ENCODE measurements at regions not wholly inside any gene's neighbourhood (a gene's known extent, or its start where the extent isn't known, plus 50 kb on each side); places are given as distances from the start of the nearest gene placed in this dataset.

DNA sequence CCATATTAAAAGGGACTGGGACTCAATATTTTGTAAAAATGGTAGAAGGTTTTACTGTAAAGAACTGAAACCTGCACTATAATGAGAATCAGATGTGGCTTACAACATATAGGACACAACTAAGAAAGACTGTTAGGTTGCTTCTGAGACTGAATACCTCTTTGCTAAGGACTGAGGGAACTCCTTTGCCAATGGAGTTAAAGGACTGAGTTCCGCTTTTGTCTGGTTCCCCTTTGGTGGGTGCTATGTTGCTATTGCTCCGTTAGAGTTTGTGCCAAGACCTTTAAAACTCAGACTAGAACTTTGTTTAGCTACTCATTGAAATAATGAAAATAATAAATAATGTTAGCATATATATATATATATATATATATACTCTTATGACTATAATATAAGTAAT, 147.8 kb upstream of the KCNMB2 start:
- DNase-seq (ENCODE audit: low spot score), result no peak

DNA sequence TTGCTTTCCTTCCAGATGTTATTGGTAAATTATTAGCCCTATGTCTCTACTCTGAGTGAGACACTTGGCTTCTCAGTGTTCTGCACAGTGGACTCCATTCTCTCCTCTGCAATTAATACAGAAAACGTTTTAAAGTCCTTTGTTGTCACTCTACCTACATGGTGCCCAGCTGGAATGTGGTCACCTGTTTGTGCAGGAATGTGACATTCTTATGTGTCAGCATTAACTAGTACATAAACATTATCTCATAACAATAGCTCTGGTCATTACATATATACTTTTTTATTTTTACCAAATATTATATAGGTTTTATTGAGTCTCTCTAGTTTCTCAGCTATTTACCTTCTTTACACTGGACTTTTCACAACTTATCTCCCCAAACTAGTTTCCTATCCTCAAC, 147.0 kb upstream of the KCNMB2 start:
- DNase-seq (ENCODE audit: low spot score), result no peak

DNA sequence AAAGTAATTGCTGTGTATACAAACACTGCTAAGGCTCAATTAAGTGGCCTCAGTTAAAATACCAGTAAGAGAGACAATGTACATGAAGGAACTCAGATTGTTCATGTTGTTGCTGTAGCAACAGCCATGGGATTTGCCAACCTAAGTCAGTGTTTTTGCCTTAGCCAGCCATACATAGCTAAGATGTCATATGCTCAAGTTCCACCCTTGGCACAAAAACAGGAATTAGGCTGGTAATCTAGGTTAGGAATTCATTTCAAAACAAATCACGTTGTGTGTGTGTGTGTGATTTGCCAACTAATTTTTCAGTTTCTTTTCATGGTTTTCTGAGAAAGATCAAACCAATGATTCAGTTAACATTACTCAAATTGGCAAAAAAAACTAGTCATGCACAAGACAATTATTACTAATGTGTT, 143.7 kb upstream of the KCNMB2 start:
- DNase-seq (ENCODE audit: low spot score), result no peak

DNA sequence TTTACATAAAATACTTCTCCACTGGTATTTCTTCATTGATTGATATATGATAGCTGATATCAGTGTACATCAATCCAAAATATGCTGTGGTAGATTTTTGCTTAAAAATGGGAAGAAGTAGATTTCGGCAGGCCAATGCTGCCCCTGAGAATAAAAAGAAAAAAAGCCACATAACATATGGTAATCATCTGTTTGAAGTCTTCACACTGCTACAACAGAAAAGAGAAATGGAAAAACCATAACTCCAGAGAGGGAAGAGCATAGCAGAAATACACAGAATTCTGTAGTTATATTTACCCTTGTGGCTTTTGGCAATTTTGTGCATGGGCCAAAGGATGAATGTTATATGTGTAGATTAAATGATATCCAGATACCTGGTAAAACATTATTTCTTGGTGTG, 143.1 kb upstream of the KCNMB2 start:
- no peak for DNase-seq (ENCODE audit: low spot score)

DNA sequence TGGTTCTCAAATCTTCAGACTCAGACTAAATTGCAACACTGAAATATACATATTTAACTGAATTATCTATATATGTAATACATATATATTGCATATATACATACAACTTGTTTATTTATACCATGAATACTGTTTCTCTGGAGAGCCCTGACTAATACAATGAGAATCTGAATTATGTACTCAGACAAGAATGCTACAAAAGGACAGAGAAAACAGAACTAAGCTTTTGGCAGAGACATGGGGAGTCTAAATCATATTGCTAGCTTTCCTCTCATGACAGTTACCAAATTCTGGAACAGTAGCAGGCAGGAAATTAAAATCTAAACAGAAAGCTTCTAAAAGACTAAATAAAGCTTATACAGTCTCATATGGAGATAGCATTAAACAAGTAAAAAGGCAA, 142.4 kb upstream of the KCNMB2 start:
- DNase-seq (ENCODE audit: low spot score), result no peak

DNA sequence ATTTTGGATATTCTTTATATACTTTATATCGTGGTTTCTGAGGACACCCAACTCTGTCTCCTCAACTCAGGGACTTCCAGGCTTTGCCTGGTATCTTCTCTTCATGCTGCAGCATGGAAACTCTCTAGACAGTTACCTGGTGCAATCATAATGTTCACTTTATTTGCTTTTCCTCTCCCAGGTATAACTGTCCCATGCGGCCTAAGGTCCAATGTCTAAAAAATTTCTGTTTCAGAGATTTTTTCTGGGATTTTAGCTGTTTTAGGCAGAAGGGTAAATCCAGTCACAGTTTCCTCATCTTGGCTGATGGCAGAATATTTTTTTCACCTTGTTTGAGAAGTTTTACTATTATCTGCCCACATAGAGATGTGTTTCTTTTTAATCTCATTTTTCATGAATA, 139.9 kb upstream of the KCNMB2 start:
- DNase-seq (ENCODE audit: low spot score), result no peak

DNA sequence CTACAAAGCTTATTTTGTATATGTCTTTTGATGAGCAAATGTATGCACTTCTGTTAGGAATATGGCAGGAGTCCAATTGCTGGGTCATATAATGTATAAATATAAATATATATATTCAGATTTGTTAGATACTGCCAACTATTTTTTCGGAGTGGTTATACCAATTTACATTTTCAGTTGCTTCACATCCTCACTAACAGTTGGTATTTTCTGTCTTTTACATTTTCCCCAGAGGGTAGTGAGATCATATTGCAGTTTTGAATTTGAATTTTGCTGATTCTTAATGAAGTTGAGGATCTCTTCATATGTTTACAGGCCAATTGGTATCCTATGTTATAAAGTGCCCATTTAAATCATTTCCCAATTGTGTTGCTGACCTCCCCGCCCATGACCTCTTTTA, 139.0 kb upstream of the KCNMB2 start:
- DNase-seq (ENCODE audit: low spot score), result no peak

DNA sequence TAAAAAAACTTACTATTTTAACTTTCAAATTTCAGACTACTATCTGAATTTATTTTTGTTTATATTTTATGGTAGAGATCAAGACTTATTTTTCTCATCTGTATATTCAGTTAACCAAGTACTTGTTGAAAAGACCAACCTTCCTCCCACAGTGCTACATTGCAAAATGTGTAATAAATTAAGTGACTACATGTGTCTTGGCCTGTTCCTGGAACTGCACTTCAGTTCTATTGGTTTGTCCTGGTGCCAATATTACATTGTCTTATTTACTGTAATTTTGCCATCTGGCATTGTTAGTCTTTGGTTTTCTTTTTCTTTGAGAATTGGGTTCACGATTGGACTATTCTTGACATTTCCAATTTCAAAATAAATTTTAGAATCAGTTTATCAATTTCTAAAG, 138.4 kb upstream of the KCNMB2 start:
- DNase-seq (ENCODE audit: low spot score), result no peak

DNA sequence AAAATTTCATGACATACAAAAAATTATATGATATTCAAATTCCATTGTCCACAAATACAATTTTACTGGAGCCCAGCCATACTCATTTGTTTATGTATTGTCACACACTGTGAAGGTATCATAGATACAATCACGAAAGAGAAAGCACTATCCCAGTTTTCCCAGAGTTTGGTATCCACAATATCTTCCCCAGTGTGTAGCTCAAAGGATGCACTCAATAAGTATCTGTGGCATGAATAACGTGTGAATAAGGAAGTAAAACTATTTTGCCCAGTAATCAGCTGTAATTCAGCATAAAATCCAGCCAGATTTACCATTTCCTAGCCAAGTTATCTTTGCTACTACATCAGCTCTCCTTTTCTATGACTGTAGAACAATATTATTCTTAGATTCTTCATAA, 131.3 kb upstream of the KCNMB2 start:
- no peak for DNase-seq (ENCODE audit: low spot score)

DNA sequence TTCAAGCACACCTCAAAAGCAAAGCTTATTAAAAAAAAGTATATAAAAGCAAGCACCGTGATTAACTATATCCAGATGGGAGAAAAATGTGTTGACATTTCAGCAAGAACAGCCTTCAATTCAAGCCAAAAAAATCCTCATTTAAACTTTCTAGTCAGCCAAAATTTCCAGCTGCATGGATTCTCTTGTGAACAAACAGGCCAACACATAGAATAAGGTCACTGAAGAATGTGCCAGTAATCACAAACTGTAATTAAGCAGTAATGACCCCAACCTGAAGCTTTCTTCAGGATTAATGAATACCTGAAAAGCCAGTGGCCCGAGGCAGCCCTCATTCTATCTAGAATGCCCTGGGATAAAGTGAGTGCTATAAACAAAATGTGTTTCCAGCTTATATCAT, 130.7 kb upstream of the KCNMB2 start:
- DNase-seq (ENCODE audit: low spot score), result no peak

DNA sequence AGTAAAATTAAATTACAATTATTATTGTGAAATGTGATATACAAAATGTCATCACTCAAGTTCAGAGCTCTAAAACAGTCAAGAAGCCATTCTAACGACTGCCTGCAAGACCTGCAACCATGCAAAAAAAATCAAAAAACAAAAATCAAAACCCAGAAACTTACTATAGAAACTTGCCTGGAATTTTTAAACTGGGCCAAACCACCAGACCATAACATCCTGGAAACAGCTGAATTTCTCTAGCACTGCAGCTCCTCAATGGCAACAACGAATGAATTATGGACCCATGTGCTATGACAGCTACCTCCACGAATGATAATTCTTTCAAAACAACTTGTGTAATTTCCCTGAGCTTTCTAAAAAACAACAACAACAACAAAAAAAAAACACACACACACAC, 130.0 kb upstream of the KCNMB2 start:
- DNase-seq (ENCODE audit: low spot score), result no peak

DNA sequence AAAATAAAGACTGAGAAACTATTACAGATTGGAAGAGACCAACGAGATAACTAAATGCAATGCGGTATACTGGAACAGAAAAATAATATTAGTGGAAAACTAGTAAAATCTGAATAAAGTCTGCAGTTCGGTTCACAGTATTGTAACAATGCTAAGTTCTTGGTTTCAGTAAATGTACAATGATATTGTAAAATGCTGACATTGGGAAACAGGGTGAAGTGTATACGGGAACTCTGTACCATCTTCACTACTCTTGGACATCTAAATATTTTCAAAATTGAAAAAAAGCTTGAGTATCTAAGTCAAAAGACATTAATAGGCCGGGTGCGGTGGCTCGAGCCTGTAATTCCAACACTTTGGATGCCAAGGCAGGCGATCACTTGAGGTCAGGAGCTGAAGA, 120.9 kb upstream of the KCNMB2 start:
- DNase-seq (ENCODE audit: low spot score), result no peak

DNA sequence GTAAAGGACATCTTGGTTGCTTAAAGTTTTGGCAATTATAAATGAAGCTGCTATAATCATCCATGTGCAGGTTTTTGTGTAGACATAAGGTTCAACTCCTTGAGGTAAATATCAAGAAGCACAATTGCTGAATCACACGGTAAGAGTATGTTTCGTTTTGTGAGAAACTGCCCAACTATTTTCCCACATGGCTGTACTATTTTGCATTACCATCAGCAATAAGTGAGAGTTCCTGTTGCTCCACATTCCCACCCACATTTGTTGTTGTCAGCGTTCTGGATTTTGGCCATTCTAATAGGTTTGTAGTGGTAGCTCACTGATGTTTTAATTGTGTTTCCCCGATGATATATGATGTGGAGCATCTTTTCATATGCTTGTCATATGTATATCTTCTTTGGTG, 118.5 kb upstream of the KCNMB2 start:
- DNase-seq (ENCODE audit: low spot score), result no peak

DNA sequence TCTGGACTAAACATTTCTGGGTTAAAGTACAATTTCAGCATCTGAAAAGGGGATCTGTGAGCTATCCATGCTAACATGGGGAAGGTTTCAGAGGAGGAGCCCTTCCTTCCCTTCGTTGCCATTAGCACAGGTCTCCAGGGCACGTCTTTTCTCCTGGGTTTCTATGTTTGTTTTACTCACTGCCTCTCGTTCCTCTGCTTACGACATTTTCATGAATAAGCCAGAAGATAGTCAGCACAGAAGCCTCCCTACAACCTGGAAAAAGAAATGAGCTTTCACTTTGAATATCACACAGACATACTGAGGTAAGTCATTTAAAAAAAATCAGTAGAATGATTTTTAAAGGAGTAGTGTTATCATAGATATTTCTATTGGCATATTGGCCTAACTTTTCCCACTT, 117.2 kb upstream of the KCNMB2 start:
- DNase-seq (ENCODE audit: low spot score), result no peak

DNA sequence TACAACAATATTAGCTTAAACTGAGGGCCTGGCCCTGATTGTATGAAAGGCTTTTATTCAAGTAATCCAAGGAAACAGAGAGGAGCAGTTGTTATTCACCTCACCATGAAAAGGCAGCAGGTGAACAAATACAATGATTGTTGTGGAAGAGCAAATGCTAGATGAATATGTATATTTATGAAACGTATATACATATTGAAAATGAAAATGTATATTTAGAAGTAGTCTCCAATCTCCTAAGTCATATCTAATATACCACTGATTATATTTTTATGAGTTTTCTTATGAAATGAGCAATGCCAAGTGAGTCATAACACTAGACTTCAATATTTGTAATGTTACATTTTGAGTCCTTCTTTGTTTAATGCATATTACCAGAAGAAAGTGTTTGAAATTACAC, 116.2 kb upstream of the KCNMB2 start:
- DNase-seq (ENCODE audit: low spot score), result no peak

DNA sequence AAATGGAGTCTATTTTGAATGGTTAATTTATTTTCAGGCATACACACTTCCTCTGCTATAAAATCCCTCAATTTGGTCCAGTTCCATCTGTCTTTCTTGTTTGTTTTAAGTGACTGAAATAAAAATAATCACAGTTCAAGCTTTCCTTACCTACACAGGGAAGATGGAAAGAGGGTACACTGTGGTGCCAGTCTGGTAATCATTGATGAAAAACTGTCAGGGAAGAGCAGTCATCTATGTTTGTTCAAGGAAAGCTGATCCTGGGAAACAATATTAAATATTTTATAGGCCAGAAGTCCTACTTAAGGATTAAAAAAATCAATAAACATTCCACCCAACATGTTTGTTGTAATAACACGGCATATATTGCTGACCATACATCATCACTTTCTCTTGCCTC, 115.2 kb upstream of the KCNMB2 start:
- no peak for DNase-seq (ENCODE audit: low spot score)

DNA sequence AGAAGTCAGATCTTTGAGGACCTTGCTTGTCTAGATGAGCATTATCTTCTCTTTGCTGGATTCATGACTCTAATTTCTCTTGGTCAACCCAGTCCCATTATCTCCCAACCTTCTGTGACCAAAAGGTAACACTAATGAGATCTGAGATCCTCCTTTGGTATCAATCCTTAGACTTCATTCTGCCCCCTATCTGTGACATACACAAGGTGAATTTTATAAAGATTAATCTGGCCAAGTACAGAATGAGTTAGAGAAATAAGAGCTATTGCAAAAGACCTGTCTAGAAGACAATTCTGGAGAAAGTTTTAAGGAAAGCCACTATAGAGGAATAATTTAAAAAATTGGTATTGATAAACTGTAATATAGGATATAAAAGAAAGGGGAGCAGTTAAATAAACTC, 113.8 kb upstream of the KCNMB2 start:
- no peak for DNase-seq (ENCODE audit: low spot score)

DNA sequence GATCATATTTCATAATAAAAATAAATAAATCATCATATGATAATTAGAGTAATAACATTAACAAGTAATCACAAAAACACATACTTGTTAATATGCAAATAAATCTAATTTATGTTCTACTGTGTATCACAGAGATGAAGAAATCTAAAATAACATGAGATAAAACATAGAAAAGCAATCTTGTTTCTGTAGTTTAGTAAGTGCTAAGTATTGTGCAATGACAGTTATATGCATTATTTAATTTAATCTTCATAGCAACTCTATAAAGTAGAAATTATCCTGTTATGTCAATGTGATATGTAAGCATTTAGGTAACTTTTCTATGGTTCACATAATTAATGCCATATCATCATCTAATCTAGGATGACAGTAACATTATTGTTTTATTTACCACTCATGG, 108.2 kb upstream of the KCNMB2 start:
- no peak for DNase-seq (ENCODE audit: low spot score)

DNA sequence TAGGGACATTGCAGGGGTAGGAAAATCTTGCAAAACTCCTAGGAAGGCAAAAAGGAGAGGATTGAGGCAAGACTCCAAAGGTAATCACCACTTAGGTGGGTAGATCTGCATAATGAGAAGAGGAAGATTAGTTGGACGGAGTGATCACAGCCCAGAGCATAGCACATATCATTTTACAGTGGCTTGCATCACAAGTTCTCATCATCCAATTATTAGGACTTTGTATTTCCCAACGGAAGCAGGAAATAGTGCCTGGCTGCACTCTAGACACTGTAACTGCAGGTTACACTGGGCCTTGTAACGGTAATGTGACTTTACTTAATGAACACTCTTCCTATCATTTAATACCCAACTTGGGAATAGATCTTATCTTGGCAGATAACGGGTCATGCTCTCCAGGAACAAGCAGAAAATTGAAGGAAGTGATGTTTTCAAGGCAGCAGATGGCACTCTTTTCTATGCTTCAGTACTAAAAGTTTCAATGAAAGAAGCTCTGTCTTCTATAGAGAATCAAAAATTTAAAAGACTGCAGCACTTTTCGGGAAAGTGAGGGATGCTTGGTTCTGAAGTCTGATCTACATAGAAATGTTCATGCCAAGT, 101.9 kb upstream of the KCNMB2 start:
- no peak for DNase-seq (ENCODE audit: low spot score)

DNA sequence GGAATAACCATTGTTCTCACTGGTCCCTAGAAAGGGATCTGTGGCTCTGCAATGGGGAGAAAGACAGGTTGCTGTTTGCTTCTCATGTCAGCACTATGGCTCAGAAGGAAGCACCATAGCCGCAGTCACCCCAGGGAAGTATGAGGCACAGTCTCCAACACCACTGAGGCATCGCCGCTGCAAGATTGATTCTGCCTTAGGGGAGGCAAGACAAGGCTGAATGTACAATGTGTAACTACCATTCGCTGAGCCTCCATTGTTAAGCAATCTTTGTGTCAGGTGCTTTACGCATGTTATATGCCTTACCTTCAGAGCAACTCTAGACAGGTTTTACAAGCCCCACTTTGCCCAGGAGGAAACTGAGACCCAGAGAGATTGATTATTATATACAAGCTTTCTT, 100.7 kb upstream of the KCNMB2 start:
- no peak for DNase-seq (ENCODE audit: low spot score)

DNA sequence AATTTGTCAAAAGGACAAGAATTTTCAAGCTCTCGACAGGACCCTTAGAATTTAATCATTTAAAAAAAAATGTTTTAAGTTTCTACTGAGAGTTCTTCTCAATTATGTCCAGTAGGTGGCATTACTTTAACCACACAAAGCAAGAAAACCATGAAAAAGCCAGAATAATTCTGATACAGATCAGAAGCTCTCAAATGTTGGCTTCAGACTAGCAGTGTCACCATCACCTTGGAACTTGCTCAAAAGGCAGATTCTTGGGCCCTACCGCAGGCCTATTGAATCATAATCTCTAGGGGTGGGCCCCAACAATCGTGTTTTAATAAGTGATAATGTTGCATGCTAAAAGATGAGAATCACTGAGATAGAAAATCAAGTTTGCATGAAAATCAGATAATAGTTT, 99.5 kb upstream of the KCNMB2 start:
- DNase-seq (ENCODE audit: low spot score), result no peak

DNA sequence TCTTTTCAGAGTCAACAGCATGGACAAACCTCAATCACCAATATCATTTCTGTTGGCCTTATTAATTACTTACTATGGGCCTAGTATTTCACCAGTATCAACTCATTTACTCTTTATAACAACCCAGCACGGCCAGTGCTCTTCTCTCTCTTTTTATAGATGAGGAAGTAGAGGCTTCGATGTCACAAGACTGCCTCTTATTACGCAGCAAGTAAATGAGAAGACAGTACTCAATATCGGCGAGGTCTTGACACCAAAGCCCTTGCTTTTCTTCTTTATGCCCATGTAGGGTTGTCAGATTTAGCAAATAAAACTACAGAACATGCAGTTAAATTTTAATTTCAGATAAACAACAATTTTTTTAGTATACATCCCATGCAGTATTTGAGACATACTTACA, 99.0 kb upstream of the KCNMB2 start:
- no peak for DNase-seq (ENCODE audit: low spot score)

DNA sequence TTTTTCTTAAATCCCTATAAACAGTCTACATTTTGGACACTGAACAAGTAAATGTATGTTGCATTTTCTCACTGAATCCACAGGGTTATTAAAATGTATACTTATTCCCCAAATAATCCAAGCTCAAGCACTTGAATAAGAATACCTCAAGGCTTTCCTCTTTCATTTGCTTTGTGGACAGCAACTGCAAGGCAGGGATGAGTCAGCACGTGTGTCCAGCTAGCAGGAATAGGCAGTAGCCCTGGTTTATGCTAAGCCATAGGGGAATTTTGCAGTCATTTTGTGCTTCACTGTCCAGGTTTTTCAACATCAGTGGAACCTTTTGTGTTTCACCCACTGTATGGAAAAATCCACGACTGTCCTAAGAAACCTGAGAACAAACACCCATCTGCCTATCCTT, 96.7 kb upstream of the KCNMB2 start:
- no peak for DNase-seq (ENCODE audit: low spot score)

DNA sequence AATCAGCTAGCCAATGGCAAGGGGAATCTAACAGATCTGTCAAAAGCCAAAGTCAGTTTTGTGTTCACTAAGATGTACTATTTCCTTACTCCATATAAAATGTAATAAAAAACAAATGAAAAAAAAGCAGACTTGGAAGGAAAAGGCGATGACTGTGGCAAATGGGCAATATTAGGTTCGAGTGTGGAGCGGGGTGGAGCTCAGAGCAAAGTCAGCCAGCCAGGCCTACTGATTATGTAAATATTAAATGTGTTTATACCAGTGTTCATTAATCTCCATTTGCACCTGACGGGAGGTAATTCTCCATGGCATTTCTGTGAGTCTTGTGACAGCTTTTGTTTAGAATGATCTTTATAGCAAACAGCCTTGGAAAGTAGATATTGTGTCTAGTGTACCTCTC, 96.2 kb upstream of the KCNMB2 start:
- DNase-seq (ENCODE audit: low spot score), result no peak

DNA sequence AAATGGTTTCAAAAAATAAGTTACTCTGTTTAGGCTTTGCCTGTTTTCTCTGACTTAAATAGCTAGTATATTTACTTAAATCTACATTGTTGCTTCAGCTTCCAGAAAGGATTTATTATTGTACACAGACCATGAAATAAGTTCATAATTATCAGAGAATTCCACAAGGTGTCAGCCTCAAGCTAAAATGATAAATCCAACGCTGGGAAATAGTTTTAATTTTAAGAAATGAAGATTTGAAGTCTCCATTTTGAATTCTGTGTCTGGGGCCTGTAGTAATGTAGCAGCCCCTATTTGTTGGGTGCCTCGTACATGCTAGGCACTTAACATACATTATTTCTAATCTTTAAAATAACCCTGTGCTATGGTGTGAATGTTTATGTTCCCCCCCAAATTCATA, 92.6 kb upstream of the KCNMB2 start:
- DNase-seq (ENCODE audit: low spot score), result no peak
